ENCODE measurements at regions not wholly inside any gene's neighbourhood (a gene's known extent, or its start where the extent isn't known, plus 50 kb on each side); places are given as distances from the start of the nearest gene placed in this dataset.

GRCh38 chr12:123046431-123046830 lies 66.0 kb downstream of the ARL6IP4 start:
- DNase-seq (ENCODE audit: low spot score) = no peak
- intact Hi-C loops (cut with DNase I) = loop anchor here in 1 of 2 donors (5.0 to 10.0 kb wide), 2 partner anchors 66 to 98 kb away; no protein-coding TSS in a partner anchor

GRCh38 chr12:123045678-123046077 lies 65.2 kb downstream of the ARL6IP4 start:
- intact Hi-C loops (cut with DNase I) = loop anchor here in 1 of 2 donors (5.0 to 10.0 kb wide), 2 partner anchors 67 to 99 kb away; no protein-coding TSS in a partner anchor
- no peak for DNase-seq (ENCODE audit: low spot score)

- DNase-seq (ENCODE audit: low spot score) = no peak
- intact Hi-C loops (cut with DNase I) = loop anchor here (5.0 to 10.0 kb wide), 3 partner anchors 100 to 188 kb away; partner anchors contain the start of genes MPHOSPH9 (in 1 of the 2), MTRFR (in 1 of the 2) and PITPNM2 (in 1 of the 2)
Measured at GRCh38 chr12:123044351-123044750, 63.9 kb downstream of the ARL6IP4 start.

GRCh38 chr12:123043536-123044001 lies 63.1 kb downstream of the ARL6IP4 start:
- peak; percentile 93 for DNase-seq (ENCODE audit: low spot score)
- intact Hi-C loops (cut with DNase I) = loop anchor here (5.0 to 10.0 kb wide), 3 partner anchors 101 to 189 kb away; partner anchors contain the start of genes MPHOSPH9 (in 1 of the 2), MTRFR (in 1 of the 2) and PITPNM2 (in 1 of the 2)

GRCh38 chr12:123042833-123043232 lies 62.4 kb downstream of the ARL6IP4 start:
- intact Hi-C loops (cut with DNase I) = loop anchor here (5.0 to 10.0 kb wide), 3 partner anchors 102 to 189 kb away; partner anchors contain the start of genes MPHOSPH9 (in 1 of the 2), MTRFR (in 1 of the 2) and PITPNM2 (in 1 of the 2)
- DNase-seq (ENCODE audit: low spot score) = no peak

DNA sequence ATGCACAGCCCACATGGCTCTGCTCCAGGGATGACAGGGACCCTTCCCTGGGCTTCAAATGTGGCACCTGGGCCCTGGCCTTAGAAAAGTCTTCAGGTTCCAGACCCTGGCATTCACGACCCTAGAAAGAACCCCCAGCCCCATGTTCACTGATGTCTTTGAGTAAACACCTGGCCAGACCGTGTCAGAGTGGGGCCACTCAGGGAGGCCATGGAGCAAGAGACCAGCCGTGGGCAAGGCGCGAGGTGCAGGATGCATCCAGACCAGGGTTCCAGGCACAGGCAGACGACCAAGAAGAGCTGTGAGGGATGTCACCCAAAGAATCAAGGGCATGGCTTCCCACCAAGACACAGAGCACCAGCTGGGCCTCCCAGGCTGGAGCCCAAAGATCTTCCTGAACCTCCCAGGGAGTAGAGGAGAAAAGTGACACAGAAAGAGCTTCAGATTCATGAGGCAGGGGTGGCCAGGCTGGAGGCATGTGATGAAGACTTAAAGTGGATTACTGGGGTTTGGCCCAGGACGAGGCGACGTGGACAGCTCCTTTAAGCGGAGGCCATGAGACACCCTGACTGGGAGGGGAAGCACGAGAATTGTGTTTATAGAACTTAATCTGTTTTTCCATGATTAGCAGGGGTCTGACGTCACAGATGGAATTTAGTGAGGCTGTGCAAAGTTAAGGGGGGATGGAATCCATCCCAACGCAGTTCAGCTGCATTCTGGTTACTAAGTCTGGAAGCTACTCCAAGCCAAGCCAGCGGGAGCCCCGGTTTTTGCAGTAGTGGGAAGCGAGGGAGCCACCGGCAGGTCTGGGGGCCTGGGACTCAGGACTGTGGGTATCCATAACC lies 61.6 kb downstream of the ARL6IP4 start:
- DNase-seq (ENCODE audit: low spot score) = no peak
- intact Hi-C loops (cut with DNase I) = loop anchor here (5.0 to 10.0 kb wide), 3 partner anchors 103 to 190 kb away; partner anchors contain the start of genes MPHOSPH9 (in 1 of the 2), MTRFR (in 1 of the 2) and PITPNM2 (in 1 of the 2)

DNA sequence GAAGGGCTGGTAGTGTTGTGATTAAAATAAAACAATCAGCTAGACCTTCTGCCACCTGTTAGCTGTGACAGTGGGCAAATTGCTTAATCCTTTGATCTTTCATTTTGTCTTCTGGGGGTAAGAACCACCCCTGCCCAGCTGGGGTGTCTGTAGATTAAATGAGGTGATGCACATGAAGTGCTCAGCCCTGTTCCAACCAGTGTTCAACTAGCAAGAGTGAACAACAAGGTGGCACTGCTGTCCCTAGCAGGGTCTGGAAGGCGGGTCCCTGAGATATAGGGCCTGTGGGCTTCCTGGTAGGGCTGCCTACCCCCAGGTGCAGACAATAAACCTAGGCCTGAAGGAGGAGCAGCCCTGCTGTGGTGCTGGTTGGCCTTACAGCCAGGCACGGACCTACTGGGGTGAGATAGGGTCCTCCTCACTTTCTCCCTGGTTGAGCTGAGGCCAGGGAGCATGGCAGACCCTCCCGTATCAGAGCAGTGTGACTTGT lies 60.6 kb downstream of the ARL6IP4 start:
- intact Hi-C loops (cut with DNase I) = loop anchor here (5.0 to 10.0 kb wide), 3 partner anchors 104 to 191 kb away; partner anchors contain the start of genes MPHOSPH9 (in 1 of the 2), MTRFR (in 1 of the 2) and PITPNM2 (in 1 of the 2)
- no peak for DNase-seq (ENCODE audit: low spot score)

GRCh38 chr12:123040106-123040505 lies 59.6 kb downstream of the ARL6IP4 start:
- no peak for DNase-seq (ENCODE audit: low spot score)
- intact Hi-C loops (cut with DNase I) = loop anchor here (5.0 to 10.0 kb wide), 3 partner anchors 105 to 192 kb away; partner anchors contain the start of genes MPHOSPH9 (in 1 of the 2), MTRFR (in 1 of the 2) and PITPNM2 (in 1 of the 2)

- DNase-seq (ENCODE audit: low spot score) = peak; percentile 28
- intact Hi-C loops (cut with DNase I) = loop anchor here (5.0 kb wide), 2 partner anchors 52 to 203 kb away; no protein-coding TSS in a partner anchor
Measured at GRCh38 chr12:123038966-123039365, 58.5 kb downstream of the ARL6IP4 start.

DNA sequence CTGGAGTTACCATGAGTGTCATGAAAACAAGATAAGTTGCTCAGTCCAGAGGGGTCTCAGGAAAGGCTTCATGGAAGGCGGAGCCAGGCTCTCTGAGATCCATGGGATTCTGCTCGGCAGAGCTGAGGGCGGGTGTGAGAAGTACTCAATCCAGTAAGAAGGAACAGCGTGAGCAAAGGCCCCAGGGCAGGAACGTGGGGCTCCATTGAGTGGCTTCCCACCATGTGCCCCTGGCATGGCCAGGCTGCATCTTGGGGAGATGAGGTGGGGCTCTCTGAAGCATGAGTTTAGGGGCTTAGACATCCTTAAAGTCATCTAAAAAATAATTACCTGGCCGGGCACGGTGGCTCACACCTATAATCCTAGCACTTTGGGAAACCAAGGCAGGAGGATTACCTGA lies 58.0 kb downstream of the ARL6IP4 start:
- DNase-seq (ENCODE audit: low spot score) = peak; percentile 17
- intact Hi-C loops (cut with DNase I) = loop anchor here (5.0 kb wide), 2 partner anchors 51 to 204 kb away; no protein-coding TSS in a partner anchor

GRCh38 chr12:123037791-123038190 lies 57.3 kb downstream of the ARL6IP4 start:
- intact Hi-C loops (cut with DNase I) = loop anchor here (5.0 kb wide), 2 partner anchors 50 to 205 kb away; no protein-coding TSS in a partner anchor
- peak; percentile 68 for DNase-seq (ENCODE audit: low spot score)

- peak; percentile 65 for DNase-seq (ENCODE audit: low spot score)
- intact Hi-C loops (cut with DNase I) = loop anchor here (5.0 kb wide), 2 partner anchors 49 to 206 kb away; no protein-coding TSS in a partner anchor
Measured at GRCh38 chr12:123036466-123037285, 56.2 kb downstream of the ARL6IP4 start.

GRCh38 chr12:123035841-123036240 lies 55.4 kb downstream of the ARL6IP4 start:
- intact Hi-C loops (cut with DNase I) = loop anchor here (5.0 kb wide), 2 partner anchors 49 to 206 kb away; no protein-coding TSS in a partner anchor
- DNase-seq (ENCODE audit: low spot score) = peak; percentile 52

- intact Hi-C loops (cut with DNase I) = loop anchor here (5.0 kb wide), 2 partner anchors 48 to 207 kb away; no protein-coding TSS in a partner anchor
- DNase-seq (ENCODE audit: low spot score) = peak; percentile 17
Measured at GRCh38 chr12:123034865-123035264, 54.4 kb downstream of the ARL6IP4 start.

GRCh38 chr12:123034022-123034541 lies 53.6 kb downstream of the ARL6IP4 start:
- peak; percentile 78 for DNase-seq (ENCODE audit: low spot score)
- intact Hi-C loops (cut with DNase I) = no loop called here

DNA sequence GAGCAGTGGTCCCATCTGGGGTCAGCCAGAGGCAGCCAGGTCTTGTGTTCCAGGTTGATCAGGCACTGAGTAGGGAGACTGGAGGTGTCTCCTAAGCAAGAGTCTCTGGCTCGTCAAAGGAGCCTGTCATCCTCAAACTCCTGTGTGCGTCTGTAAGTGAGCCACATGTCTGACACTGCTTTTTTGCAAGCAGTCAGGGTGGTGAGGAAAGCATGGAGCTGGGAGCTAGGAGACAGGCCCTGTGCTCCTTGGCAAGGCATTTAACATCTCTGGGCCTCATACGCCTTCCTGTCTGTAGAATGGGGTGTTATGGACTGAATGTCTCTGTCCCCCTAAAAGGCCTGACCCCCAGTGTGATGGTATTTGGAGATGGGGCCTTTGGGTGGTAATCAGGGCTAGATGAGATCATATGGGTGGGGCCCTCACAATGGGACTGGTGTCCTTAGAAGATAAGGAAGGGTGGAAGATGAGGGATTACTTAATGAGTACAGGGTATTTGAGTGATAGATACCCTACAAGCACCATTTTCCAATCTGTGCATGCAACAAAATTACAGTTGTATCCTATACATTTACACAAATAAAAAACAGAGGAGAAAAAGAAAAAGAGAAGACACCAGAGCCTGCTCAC lies 53.0 kb downstream of the ARL6IP4 start:
- intact Hi-C loops (cut with DNase I) = no loop called here
- DNase-seq (ENCODE audit: low spot score) = peak; percentile 31

DNA sequence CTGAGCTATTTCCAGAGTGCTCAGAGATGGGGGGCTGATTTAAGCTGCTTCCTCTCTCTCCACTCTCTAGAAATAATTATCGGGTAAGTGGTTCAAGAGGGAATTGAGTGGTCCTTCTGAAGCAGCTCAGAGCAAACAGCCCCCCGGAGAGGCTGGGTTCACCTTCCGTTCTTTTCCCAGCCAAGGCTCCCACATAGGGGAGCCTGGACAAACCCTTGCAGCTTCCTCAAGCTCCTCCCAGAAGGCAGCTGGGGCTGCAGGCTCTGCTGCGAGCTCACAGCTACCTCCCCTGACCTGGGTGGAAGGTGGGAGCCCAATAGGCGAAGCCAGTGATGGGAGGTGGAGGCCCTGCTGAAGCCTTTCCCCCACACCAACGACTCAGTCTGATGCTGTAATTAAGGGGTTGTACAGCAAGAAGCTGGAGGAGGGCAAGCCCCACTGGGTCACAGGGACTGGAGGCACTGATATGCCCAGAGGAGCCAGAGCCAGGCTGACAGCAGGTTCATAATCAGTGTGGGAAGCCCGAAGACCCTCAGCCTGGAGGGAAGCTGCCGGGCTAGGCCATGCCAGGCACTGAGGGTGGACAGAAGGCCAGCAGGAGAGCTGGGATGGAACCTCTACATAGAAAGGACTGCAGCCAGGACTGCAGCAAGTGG lies 52.4 kb downstream of the ARL6IP4 start:
- intact Hi-C loops (cut with DNase I) = no loop called here
- DNase-seq (ENCODE audit: low spot score) = peak; percentile 64

All from posterior vena cava (tissue), 2 donors.